Osteocyte (in vitro differentiated cells): ENCODE measurements at regions not wholly inside any gene's neighbourhood (a gene's known extent, or its start where the extent isn't known, plus 50 kb on each side); places are given as distances from the start of the nearest gene placed in this dataset.

Experiments used
- DNase-seq: peaks from one replicate; pipeline ENCODE4 v3.0.0; 2021; ENCODE audit warnings: mixed read lengths; ENCODE audit not compliant: unreplicated experiment; ENCODE audit errors: extremely low spot score
- H3K27ac Mint-ChIP-seq: one replicate; pipeline ENCODE4 v1.8.0; 2021; ENCODE audit warnings: mild to moderate bottlenecking, mixed read lengths; ENCODE audit not compliant: unreplicated experiment
- H3K27me3 Mint-ChIP-seq: one replicate; pipeline ENCODE4 v1.8.0; 2021; ENCODE audit warnings: mixed read lengths; ENCODE audit not compliant: unreplicated experiment
- H3K36me3 Mint-ChIP-seq: one replicate; pipeline ENCODE4 v1.8.0; 2021; ENCODE audit warnings: mixed read lengths; ENCODE audit not compliant: unreplicated experiment
- H3K4me1 Mint-ChIP-seq: one replicate; pipeline ENCODE4 v1.8.0; 2021; ENCODE audit warnings: mixed read lengths; ENCODE audit not compliant: unreplicated experiment
- H3K4me3 Mint-ChIP-seq: one replicate; pipeline ENCODE4 v1.8.0; 2021; ENCODE audit warnings: mild to moderate bottlenecking, moderate library complexity, mixed read lengths; ENCODE audit not compliant: unreplicated experiment
- H3K9me3 Mint-ChIP-seq: one replicate; pipeline ENCODE4 v1.8.0; 2021; ENCODE audit warnings: mixed read lengths; ENCODE audit not compliant: unreplicated experiment
- CTCF ChIP-seq: fragments of 200-600 bp; sonication (generic); IDR thresholded peaks from 2 replicates; pipeline ENCODE4 v1.5.0; 2021; ENCODE audit warnings: antibody characterized with exemption, mild to moderate bottlenecking, moderate library complexity

DNA sequence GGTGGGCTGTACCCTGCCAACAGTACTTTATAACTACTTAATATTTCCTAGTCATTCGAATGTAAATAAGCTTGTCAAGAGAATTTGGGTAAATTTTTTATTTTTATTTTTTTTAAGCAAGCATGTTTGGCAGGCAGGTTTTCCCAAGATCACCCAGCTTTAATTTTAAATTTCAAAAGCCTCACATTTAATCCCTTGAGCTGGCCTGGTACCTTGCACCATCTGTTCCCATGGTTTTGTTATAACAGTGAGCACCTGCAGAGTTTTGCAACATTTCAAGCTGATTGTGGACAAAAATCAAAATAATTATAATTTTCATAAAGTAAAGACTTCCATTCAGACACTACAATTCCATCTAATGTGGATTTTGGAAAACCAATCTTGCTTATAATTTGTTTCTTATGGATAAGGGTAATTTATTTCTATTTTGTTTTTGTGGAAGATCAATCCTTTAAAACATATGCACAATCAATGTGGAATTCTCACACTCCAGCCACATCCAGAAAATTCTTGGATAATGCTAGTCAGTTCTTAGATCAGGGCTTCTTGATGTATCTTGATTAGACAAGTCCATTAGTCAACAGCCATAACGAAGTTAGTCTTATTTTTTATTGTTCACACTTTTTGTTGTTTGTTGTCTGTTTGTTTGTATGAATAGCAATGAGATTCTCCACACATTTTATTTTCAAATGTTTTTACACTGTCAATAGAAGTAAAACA lies 689.3 kb downstream of the NR4A2 start:
- H3K4me1 Mint-ChIP-seq: no peaks in the 10 kb centered on the region

GRCh38 chr2:155633887-155634570 lies 698.5 kb downstream of the NR4A2 start:
- Mint-ChIP-seq H3K9me3 (no peaks in the 10 kb centered on the region), H3K4me3 (no peak overlapping the region), H3K27me3 (no peaks in the 10 kb centered on the region), H3K27ac (no peak overlapping the region), H3K4me1 (no peaks in the 10 kb centered on the region), H3K36me3 (no peaks in the 10 kb centered on the region)
- DNase-seq: no peak
- no peak for TF ChIP-seq CTCF

More for the DNA sequence above, 689.3 kb downstream of the NR4A2 start:
- TF ChIP-seq CTCF: no peak
- H3K27ac Mint-ChIP-seq: no peak overlapping the region
- H3K4me3 Mint-ChIP-seq: no peak overlapping the region
- peaks cover 3% of the 10 kb centered on the region for H3K27me3 Mint-ChIP-seq
- DNase-seq: no peak
- no peaks in the 10 kb centered on the region for H3K36me3 Mint-ChIP-seq
- H3K9me3 Mint-ChIP-seq: no peaks in the 10 kb centered on the region

DNA sequence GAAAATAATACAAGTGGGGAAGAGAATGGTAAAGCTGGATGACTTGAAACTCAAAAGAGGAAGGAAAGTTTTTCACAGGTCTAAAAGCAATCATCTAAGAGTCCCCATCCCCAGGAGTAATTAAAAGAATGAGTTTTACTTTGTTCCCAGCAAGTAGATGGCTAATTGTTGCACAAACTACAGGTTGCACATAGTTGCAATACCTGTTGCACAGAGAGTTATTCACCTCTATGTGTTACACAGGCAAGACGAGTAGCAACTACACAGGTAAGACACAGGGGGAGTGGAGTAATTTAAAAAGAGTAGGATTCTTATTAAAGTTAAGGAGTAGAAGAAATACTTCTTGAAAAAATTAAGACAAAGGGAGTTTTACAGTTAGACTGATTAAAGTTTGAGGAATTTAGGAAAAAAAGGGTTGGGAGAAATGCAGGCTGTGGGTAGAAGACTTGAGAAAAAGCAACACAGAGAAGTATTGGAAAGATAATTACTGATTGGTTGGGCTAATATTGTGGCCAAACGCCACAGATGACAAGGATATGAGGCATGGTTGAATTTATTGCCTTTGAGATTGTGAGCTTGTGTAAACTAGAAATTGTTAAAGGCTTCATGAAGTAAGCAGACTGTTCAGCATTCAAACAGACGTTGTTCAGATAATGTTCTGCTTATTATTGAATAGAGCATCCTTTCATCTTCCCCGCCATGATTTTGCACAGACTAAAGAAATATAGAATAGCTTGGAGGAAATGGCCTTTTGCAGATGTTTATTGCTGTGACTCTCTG lies 699.3 kb downstream of the NR4A2 start:
- Mint-ChIP-seq H3K36me3 (no peaks in the 10 kb centered on the region), H3K4me1 (no peaks in the 10 kb centered on the region), H3K27me3 (no peaks in the 10 kb centered on the region), H3K4me3 (no peak overlapping the region), H3K27ac (no peak overlapping the region), H3K9me3 (no peaks in the 10 kb centered on the region)
- DNase-seq: no peak
- TF ChIP-seq CTCF: no peak

GRCh38 chr2:155630760-155631159 lies 701.8 kb downstream of the NR4A2 start:
- Mint-ChIP-seq H3K27me3 (no peaks in the 10 kb centered on the region), H3K36me3 (no peaks in the 10 kb centered on the region), H3K27ac (no peak overlapping the region), H3K9me3 (no peaks in the 10 kb centered on the region), H3K4me3 (no peak overlapping the region), H3K4me1 (no peaks in the 10 kb centered on the region)
- no peak for DNase-seq
- TF ChIP-seq CTCF: no peak

DNA sequence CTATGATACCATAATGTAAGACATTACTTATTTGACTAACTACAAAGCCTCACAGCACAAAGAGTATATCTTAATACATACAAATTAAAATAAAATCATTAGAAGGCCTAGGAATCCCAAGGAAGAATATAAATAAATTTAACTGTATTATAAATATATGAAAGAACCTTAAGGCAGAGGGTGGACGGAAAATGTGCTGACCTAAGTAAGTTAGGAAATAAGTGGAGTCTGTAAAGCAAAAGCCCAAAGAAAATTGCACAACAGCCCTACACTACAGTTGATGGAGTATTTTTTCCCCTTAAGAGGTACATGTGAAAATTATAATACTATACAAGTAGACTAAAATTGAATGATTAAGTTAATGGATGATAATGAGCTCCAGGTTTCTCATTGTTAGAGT lies 710.1 kb downstream of the NR4A2 start:
- Mint-ChIP-seq H3K4me1 (no peaks in the 10 kb centered on the region), H3K27ac (no peak overlapping the region), H3K9me3 (no peaks in the 10 kb centered on the region), H3K27me3 (no peaks in the 10 kb centered on the region), H3K36me3 (no peaks in the 10 kb centered on the region), H3K4me3 (no peak overlapping the region)
- no peak for DNase-seq
- TF ChIP-seq CTCF: no peak
